T-helper 2 cell treated with Interferon-gamma antibody and Interleukin-4, amounts not matched to agents 100 ng/mL and 5 ng/mL, for 36 hours (primary cell): ENCODE measurements at regions not wholly inside any gene's neighbourhood (a gene's known extent, or its start where the extent isn't known, plus 50 kb on each side); places are given as distances from the start of the nearest gene placed in this dataset.

Source experiments
- intact Hi-C: fragments of 100-400 bp; cut with micrococcal nuclease; formaldehyde crosslinking; loops from one replicate; pipeline ENCODE4 v1.15.1; 2023

DNA sequence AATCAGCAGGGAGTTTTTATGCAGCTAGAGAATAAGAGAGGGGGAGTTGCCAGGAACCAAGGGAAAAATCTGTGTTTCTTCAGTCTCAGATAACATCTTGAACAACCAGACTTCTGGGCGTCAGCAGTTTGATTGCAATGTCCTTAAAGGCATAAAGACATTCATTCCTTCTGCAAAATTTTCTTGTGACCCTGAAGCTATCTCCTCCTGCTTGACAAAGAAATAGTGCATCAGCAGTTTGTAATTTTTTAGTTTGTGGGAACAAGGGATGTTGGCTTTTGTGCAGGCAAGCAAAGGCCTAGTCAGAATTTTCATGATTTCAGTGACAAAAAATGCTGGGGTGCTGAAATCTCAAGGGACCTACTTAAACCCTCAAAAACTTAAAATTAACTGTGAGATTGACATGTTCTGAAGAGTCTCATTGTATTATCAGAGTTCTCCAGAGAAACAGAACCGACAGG lies 125.8 kb upstream of the UNC5C start:
- intact Hi-C loops: no loop called here

DNA sequence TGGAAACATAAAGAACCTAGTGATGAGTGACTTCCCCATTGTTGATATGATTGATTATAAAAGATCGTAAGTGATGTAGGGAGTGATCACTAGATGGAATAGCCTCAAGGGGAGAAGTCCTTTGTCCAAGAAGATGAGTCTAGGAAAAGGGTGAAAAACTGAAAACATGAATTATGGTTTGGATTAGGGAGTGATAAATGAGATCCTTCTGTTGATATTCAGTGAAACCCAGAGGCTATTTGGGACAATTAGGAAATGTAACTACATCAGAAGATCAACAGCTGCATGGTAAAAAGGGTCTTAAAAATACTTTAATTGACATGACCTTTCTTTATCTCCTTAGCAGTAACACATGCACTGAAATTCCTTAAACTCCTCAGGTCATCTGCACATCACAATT lies 124.0 kb upstream of the UNC5C start:
- intact Hi-C loops: no loop called here

DNA sequence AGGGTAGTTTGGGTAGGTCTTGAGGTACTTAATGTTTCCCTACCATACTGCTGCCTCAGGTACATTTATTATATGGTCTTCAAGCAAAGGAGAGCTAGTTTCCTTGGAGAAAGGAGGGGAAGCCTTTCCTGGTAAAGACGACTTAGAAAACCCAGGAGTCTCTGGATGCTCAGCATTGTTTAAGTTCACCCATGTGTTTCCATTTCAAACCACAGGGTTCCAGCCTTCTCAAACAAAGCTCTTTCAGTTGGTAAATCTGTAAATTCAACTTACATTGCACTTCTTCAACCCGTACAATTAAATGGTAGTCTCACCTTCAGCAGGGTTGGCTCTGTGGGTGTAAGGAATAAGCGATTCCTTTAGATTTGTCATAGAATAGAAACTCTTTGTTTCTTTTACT lies 111.9 kb upstream of the UNC5C start:
- intact Hi-C loops: no loop called here

DNA sequence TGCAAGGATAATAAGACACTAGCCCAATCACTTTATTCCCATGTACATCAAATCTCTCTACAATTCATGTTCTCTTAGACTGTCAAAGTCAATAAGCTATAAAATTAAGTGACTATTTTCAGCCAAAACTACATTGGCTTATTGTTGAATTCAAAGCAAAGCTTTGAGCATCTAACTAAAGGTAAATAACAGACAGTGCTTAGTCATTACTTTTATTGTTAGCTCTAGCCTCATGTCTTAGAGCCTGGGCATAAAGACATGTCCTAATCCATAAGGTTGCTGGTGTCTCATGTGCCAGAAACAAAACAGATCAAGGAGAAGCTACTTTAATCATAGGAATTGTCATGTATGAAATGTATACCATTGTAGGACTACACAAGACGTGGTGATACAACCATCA lies 103.1 kb upstream of the UNC5C start:
- intact Hi-C loops: no loop called here

DNA sequence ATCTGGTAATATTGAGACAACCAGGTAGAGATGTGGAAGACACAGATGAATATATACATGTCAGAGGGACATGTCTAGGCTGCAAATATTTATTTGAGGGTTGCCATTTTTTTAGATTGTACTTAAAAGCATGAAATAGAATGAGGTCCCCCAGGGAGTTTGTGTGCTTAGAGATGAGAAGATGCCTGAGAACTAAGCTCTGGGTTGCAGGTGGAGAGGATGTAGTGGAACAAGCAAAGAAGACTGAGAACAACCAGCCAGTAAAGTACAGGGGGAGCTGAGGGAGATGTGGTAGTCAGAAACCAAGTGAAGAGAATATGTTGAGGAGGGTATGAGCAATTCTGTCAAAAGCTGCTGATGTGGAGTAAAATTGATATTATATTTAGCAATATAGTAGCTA lies 95.6 kb upstream of the UNC5C start:
- intact Hi-C loops: no loop called here

DNA sequence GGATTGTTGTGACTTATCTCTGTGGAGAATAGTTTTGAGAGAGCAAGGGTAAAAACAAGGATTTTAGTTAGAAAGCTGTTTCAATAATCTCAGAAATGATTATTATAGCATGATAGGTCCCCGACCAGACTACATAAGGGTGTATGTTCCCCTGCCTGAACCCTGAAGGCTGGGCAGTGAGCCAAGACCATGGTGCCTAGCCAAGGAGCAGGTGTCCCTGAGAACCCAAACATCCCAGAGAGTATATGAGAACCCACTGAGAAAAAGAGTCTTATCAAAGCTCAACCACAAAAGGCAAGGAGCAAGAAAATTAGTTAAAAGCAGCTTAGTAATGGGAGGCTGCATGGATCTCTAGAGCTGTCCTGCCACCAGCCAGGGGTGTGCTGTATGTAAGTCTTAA lies 94.9 kb upstream of the UNC5C start:
- intact Hi-C loops: no loop called here

DNA sequence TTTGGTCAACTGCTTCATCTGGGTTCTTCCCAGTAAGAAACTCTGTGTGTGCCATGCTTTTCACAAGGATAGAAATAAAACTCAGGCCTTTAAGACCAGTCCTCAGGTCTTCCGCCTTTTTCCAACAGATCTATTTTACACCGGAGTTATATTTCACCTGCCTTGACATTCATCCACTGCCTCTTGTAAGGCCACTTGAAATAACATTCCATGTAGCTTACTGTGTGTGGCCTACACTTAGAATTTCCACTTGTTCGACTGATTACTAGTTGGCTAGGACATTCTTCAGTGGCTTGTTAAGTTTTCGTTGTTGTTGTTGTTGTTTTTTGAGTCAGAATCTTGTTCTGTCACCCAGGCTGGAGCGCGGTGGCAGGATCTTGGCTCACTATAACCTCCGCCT lies 92.8 kb upstream of the UNC5C start:
- intact Hi-C loops: no loop called here

DNA sequence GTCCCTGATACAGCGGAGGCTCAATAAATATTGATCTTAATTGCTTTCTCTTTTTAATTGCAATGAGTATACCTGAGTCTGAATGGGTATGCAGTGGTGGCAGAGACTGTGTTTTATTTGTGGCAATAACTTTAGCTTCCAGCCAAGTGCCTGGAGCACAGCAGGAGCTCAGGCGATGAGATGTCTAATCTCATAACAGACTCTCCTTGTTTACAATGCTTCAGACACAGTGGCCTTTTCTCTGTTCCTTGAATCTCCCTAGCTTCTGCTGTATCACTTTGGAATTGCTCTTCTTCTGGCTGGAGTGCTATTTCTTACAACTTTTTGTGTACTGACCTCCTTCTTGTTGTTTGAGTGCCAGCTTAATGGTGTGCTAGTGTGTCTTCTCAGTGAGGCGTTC lies 91.5 kb upstream of the UNC5C start:
- intact Hi-C loops: no loop called here

DNA sequence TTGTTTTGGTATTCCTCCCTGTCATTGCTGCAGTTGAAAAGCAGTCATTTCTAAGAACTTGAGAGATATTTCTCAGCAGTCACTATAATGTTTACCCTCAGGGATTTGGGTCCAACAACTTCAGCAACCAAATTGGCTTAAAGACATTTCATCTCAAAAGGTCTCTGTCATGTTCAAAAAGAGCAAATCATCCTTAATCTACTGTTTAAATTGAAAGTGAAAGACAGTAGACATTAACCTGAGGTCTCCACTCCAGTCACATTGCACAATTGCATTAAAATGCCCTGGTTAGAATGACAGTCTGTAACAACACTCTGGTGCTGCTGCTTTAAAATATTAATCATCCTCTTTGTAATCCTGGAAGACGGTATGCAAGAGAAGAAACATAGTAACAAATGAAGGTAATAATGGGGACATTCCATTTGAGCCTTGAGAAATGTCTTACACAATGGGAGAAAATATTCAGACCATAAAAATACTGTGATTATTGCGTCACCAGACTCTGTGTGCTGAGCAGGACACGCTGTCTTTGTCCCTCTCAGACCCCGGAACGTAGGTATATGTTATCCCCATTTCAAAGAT lies 90.2 kb upstream of the UNC5C start:
- intact Hi-C loops: loop anchor here (5.0 kb wide), 1 partner anchor 472 kb away; no protein-coding TSS in a partner anchor

DNA sequence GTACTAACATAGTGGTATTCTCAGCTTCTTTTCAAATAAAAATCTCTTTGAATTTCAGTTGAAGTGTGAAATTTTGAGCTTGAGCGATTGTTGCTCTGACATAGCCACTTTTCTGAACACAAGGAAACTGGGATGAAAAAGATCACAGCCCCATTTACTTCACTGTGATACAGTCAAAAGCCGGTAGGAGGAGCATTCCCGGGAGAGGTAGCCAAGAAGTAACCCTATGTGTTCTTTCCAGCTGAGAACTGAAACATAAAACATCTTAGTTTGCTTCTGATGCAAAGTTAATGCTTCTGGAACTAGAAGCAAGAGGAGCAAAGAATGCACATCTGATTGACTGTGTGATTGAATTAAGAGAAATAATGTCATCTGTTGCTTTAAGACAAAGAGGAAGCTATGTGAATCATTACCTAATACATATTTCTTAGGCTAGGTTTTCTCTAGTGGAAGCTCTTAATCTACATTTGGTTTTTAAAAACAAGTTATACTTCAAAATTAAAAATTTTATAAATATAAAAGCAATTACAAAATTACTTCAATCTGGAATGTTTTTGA lies 88.3 kb upstream of the UNC5C start:
- intact Hi-C loops: loop anchor here (5.0 kb wide), 1 partner anchor 470 kb away; no protein-coding TSS in a partner anchor

DNA sequence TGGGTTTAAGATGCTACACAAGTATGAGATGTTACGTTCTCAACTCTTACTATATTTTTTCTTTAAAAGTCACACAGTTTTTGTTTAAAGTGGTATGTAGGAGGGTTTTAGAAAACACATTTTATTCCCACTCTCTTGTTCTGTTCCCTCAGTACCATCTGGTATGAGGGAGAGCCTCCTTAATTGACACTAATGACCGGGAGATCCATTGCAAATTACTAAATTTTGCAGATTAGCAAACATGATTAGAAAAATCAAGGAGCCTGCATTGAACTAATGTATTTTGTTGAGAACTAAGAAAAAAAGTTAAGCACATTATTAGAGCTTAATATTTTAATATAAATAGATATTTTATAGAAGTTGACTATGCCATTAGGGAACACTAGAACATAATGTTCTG lies 87.3 kb upstream of the UNC5C start:
- intact Hi-C loops: loop anchor here (5.0 kb wide), 1 partner anchor 469 kb away; no protein-coding TSS in a partner anchor

DNA sequence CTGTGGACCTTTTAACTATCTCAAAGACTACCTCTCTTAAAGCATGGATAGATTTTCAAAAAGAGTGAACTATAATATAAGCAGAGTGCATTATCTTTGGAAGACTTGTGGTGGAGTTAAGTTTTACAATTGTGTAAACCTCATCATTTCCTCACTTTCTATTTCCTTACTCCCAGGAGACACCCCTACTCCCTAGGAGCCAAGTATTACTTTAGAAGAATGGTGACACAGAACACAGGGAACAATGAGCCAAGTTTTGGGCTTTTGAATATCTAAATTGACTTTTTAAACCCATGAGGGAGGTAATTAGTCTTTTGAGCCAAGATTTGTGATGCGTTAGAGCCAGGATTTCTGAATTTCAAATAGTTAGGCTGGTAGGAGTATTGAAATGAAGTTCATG lies 78.9 kb upstream of the UNC5C start:
- intact Hi-C loops: no loop called here

DNA sequence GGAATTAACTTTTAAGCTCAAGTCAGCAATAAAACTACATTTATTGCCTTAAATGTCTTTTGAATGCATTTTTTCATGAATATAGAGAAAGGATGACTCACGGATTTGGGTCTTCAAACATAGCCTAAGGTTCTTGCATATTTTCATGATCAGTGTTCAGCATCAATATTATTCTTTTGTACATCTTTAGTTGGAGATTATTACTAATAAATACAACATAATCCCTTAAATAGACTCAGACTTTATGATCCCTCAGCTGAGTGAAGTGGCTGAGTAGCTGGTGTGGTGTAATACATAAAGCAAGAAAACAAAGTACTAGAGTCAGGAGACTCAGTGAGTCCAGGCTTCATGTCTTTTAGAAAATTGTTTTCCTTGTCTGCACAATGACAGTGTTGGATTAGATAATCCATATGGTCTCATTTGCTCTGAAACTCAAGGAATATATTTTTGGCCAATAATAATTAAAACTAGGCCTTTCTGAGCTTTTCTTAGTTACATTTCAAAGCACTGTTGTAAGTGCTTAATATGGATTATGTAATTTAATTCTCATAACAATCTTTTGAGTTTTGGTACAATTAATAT lies 78.3 kb upstream of the UNC5C start:
- intact Hi-C loops: no loop called here

DNA sequence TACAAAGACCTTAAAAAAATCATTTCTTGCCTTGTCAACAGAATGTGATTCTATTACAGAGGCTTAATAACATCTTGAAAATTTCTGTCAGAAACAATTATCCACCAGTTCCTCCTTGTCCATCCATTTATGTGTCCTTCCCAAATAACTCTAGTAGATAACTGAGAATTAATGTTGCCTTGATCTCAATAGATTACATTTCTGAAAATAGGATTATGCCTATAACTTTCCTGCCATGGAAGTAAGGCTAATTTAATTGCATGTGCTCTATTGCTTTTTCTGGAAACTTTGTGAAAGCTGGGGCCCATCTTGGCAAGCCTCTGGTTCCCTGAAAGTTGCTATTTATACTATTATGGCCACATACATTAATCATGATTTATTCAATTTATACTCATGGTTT lies 76.2 kb upstream of the UNC5C start:
- intact Hi-C loops: no loop called here

DNA sequence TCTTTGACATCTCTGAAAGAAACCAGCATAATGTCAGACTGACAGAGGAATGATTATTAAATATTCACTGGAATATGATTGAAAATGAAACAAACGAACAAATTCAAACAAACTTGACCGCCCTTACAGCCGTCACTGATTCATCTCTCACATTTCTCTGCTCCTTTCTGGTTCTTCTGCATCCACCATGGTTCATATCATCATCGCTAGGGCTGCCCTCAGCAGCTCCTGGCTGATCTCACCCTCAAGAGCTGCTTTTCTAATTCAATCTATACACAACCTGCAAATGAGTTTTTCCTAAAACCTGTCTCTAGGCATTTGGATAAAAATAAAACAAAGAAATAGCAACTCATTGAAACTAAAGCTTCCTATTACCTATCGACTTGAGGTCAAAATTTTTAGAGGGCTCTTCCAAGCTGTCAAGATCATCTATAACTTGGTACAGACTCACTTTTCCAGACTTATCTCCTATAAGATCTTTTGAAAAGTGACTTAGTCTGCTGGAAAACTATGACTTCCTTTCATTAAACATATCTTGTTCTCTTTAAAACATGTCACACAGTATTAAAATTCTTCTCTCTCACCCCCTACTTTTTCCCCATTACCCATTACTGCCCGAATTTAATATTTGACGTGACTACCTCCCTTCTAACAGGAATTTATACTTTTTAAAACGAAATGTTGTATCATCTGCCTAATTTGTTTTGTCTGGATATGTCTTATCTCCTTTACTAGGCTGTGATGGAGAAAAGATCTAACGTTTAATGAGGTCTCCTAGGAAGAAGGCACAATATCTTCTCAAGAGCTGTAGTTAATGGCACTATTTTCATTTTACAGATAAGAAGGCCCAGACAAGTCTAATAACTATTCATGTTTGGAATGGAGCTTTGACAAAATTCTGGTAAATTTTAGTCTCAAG lies 71.0 kb upstream of the UNC5C start:
- intact Hi-C loops: no loop called here

DNA sequence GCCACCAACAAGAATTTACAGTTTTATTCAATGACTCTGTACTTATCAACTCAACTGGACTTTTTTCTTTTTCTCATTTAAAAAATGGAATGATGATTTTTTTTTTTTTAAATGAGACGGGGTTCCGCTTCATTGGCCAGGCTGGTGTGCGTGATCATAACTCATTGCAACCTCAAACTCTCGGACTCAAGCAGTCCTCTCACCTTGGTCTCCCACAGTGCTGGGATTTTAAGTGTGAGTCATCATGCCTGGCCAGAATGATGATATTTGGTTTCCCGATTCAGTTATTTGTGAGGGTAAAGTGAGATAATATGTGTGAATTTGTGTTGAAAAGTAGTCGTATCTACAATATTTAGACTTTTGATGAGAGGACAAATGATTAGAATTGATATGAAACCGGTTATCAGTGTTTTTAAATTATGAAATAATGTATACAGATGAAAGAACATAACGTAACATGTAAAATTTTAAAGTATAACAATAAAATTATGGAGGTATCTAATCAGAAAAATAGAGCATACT lies 66.0 kb upstream of the UNC5C start:
- intact Hi-C loops: no loop called here

DNA sequence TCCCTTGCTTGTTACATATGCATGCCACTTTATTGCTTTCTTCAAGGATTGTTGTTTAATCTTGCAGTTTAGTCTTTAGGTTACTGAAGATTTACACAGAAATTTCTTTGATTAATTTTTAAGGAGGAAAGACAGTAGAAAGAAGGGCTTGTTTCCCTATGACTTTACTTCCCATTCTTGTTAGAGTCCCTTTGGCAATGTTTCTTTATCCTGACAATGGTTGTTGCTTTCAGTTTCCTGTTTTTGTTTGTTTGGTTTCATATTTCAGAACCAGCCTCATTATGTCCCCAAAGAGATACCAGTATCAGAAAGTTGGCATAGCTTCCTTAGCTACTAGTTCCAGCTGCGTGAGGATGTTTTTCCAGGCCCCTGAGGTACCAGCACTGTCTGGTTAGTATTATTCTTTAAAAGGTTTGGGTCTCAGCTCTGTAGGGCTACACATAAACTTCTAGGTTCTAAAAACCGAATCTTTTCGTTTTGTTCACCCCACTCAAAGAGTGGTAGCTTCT lies 61.3 kb upstream of the UNC5C start:
- intact Hi-C loops: no loop called here

DNA sequence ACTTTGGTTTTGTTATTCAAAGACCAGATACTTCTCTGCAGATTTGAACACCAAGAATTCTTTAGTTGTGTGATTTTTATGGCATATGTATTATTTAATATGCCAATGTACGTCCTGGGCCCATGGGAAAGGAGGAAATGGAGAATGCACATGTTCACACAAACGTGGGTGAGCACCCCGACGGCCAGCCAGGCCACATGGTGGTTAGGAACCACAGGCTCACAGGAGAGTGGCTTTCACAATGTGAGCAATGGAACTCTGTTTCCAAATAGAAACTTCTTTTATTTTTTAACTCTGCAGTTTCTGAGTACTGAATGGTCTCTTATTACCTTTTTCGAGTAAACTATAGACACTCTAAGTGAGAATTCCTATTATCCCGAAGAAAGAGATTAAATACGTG lies 58.0 kb upstream of the UNC5C start:
- intact Hi-C loops: no loop called here

DNA sequence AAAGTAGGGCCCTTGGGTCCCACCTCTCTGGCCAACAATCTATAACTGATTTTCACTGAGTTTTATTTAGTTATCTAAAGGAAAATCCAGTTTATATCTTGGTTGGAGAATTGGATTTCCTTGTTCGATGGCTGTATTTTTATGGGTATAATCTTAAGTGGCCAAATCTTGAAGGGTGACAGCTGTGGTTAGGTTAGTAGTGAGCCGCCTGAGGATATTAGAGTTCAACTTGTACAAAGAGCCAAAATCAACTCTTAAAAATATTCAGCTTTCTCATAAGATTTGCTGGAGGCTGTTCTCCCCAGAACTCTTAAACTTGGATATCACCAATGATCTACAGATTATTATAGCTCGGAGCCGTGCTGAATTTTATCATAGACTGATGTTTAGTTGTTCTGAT lies 54.6 kb upstream of the UNC5C start:
- intact Hi-C loops: loop anchor here (2.0 kb wide), 1 partner anchor 55 kb away; the partner anchor contains the start of gene UNC5C

DNA sequence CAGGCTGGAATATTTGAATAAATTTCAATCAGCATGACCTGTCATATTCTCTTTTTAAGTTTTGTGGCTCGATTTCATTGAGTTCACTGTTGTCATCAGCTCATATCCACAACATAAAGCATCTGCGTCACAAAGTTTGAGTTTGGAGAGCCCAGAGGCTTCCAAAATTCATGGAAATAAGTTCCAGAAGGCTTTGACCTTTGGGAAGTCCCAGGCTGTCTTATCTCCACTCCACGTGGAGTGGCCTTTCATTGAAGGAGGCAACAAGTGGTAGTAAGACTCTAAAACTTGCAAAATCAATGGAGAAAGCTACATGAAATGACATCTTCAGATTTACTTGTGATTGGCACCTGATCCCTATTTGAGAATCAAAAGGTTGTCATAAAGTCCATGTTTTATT lies 54.1 kb upstream of the UNC5C start:
- intact Hi-C loops: loop anchor here (2.0 kb wide), 1 partner anchor 54 kb away; the partner anchor contains the start of gene UNC5C

DNA sequence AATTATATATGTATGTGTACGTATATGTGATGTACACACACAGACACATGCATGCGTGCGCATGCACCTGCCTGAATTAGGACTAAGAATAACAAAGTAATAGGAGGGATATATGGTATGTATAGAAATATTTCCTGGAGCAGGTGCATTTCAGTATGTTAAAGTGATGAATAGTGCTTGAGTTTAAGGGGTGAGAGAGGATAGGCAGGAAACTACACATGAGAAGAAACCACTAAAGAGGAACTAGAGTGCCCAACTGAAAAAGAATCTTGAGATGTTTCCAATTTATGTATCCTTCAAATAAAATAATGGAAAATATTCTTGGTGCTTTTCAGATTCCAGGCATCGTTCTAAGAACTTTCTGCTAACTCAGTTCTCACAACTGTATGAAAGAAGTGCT lies 52.6 kb upstream of the UNC5C start:
- intact Hi-C loops: no loop called here
